SHP77 (cell line): ENCODE measurements at regions not wholly inside any gene's neighbourhood (a gene's known extent, or its start where the extent isn't known, plus 50 kb on each side); places are given as distances from the start of the nearest gene placed in this dataset.
A peak's percentile ranks its signal among the peaks of the same experiment; 100 is the strongest.
"Not testable (repeated sequence)": the region's sequence is repeated elsewhere in the genome, so short reads cannot be mapped to it uniquely, and the experiment has no call there.

Experiments used
- DNase-seq, 2 experiments: peaks; one replicate each; lab custom pipeline; 2025; lab: John Stamatoyannopoulos, UW

- DNase-seq, result no peak
These were observed 76.0 kb downstream of the CHD9NB start for GRCh38 chr16:52976539-52977167.

- DNase-seq, result no peak
These were observed 85.0 kb downstream of the CHD9NB start for GRCh38 chr16:52967744-52968143.

DNA sequence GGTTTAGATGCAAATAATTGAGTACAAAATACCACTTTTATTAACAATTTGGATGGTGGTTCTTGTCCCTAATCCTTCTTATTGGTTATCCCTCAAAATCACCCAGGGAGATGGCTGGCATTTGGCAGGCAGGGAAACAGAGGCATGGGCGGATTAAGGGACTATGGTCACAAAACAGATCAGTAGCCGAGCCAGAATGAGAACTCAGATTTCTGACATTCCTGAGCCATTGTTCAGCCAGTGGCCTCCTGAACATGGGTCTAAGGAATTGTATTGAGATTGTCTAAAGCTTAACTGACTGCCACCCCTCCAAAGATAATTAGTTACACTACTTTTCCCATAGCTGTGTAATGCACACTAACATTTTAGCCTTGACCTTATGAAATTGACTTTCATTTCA is 88.4 kb downstream of the CHD9NB start:
- DNase-seq, result no peak

- no peak for DNase-seq
These were observed 88.8 kb downstream of the CHD9NB start for GRCh38 chr16:52963855-52964242.

DNA sequence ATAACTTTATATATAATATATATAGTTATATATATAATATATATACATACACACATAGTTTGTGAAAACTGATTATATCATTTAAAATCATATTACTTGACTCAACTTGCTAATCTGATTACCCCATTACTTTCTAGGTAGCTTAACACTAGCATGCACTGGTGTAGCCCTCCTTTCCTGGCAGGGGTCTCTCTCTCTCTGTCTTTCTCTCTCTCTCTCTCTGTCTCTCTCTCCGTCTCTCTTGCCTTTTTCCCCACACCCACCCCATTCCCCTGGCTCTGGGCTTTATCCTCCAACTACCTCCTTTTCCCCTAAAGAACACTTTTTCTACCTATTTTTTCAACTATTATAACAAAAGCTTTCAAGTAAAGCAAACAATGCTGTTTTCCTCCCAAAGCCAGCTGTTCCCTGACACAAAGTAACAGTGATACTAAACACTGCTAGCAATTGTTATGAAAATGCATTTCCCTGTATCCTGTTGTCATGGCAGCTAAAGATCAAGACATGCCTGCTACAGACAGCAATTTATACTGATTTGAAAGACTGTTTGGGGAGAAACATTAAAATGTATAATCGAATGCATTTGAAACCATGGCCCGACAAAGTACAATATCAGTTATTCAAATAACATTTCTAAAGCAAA is 89.4 kb downstream of the CHD9NB start:
- DNase-seq, result no peak

GRCh38 chr16:52958951-52959350 is 93.7 kb downstream of the CHD9NB start:
- DNase-seq, result no peak

- no peak for DNase-seq
These were observed 95.5 kb downstream of the CHD9NB start for GRCh38 chr16:52957199-52957598.

DNA sequence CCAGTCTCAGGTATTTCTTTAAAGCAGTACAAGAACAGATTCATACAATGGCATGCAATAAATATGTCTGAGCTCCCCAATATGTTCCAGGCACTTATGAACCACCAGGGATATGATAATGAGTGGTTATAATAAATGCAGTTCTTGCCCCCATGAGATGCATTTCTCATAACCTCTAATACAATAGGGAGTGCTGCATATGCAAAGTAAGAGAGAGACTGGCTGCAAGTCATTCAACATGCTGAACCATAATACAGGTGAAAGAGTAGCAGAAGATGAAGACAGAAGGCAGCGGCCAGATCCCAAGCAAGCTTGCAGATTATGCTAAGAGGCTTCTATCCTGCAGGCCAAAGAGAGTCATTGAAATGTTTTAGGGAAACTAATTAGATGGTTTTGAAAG is 96.7 kb downstream of the CHD9NB start:
- no peak for DNase-seq

GRCh38 chr16:52953215-52953614 is 99.5 kb downstream of the CHD9NB start:
- DNase-seq, result no peak

GRCh38 chr16:52948946-52949345 is 103.8 kb downstream of the CHD9NB start:
- DNase-seq, result no peak

DNA sequence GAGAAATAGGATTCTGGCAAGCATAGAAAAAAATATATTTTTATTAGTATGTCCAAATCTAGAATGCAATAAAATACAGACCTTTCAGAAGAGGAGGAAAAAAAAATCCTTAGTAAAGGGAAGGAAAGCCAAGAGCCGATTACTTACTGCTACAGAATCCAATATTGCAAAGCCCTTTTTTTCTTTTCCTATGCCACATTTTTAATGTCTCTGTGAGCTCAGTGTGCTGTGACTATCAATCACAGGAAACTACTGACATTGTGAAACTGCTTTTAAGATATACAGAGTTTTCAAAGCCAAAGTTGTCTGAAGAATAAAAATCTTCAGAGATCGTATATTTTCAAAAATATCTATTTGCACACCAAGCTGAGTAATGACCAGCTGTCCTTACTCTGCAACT is 120.4 kb downstream of the CHD9NB start:
- DNase-seq, result no peak

GRCh38 chr16:52929478-52930400 is 123.0 kb downstream of the CHD9NB start:
- peak in 1 of 2 experiments; percentile 7 for DNase-seq

- no peak for DNase-seq
These were observed 123.7 kb downstream of the CHD9NB start for GRCh38 chr16:52928955-52929354.

- DNase-seq, result no peak
These were observed 127.6 kb downstream of the CHD9NB start for GRCh38 chr16:52925143-52925542.

GRCh38 chr16:52924162-52924561 is 128.5 kb downstream of the CHD9NB start:
- DNase-seq, result no peak

DNA sequence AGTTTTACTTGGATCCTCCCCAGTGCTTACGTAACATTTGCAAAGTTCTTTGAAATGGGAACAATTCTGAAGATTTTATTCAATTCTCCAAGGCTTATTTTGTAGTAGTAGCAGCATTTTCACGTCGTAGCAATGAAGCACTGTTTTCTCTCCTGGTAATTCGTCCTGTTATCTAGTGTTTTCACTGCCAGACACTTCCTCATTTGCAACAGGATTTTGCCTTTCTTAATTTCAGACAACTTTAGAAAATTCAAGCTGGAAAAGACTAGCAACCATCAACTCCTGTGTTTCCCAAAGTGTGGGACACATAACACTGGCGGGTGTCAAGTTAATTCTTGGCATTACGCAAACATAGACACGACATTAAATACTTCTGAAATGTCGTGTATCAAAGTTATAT is 131.6 kb downstream of the CHD9NB start:
- no peak for DNase-seq

DNA sequence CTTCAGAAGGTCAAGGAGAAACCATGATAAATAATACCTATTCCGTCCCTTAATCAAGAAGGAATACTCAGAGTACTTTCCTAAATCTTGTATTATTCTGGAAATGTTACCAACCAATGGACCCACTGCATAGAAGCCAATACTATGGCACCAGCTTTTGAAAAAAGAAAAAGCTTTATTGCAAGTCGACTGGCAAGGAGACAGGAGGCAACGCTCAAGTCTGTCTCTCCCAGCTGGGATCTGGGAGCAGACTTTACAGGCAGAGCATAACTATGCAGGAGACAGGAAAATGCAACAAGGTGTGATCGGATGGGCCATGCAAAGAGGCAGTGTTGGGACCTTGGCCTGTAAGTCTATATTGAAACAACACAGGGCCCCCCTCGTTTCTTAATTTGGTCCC is 132.4 kb downstream of the CHD9NB start:
- no peak for DNase-seq

GRCh38 chr16:52914428-52914827 is 138.3 kb downstream of the CHD9NB start:
- DNase-seq, result no peak

GRCh38 chr16:52912565-52913173 is 140.0 kb downstream of the CHD9NB start:
- peak; percentile 65 to 66 for DNase-seq

- DNase-seq, result not testable (repeated sequence)
These were observed 144.6 kb downstream of the CHD9NB start for GRCh38 chr16:52908057-52908456.

DNA sequence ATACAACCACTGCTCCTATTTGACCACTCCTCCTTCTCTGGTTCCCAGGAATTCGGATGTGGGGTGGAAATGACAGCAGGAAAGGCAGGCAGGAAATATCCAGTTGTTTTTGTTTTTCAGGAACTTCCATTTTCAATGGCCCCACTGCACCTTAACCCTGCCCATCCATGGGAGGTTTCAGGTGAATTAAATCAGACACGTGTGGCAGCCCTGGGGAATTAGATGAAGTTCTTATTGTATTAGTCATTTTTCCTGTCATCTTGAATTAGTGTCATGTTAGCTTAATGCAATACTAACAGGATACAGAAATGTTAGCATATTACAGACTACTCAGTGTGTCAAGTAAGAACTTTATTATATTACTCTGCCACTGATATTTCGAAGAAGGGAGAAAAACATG is 146.4 kb downstream of the CHD9NB start:
- no peak for DNase-seq

DNA sequence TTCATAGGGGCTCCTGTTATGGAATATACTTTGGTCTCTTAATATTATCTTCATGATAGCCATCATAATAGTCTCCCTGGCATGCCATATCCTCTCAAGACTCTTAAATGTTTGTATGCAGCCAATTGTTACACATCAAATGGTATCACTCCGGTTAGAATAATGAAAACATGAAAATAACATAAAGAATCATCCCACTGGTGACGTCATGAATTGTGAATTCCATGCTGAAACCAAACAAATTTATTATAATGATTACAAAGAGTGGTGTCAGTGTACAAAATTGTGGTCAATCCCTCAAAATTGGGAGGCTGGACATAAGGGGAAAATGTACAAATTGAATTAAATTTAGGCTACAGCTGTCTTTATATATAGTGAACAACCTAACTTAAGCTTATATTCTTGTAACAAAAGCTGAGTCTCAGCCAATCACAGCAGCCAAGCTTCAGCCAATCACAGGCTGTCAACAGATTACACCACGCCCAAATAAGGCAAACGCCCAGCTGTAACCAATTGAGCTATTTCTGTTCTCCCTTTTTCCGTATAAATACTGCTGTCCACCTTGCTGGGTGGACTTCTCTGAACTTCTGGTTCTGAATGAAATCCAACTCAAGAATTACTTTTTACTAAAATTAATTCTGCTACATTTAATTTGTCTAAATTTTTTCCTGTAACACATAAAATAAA is 156.1 kb downstream of the CHD9NB start:
- DNase-seq, result no peak
